ENCODE measurements at regions not wholly inside any gene's neighbourhood (a gene's known extent, or its start where the extent isn't known, plus 50 kb on each side); places are given as distances from the start of the nearest gene placed in this dataset.
A peak's percentile ranks its signal among the peaks of the same experiment; 100 is the strongest.

DNA sequence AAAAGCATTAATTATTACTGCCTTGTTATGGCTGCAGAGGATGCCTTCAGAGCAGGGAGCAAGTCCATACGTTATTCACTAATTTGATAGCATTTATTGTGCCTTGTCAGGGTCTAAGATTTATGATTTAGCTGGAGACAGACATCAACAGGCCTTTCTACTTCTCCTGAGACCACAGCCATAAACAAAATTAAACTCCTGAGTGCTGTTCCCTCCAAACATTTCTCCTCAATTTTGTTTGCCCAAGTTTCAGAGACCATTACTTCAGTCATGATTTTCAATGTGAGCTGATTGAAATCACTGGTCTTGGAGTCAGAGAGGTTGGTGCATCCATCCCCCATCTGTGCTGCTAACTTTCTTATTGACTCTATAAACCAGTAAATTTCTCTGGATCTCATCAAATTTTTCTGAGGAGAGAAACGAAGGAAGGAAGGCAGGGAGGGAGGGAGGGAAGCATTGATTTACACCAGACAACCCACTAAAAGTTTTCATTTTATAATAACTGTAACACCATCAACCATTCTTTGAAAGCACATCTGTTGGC is 423.6 kb upstream of the CDH11 start:
- DNase-seq (ENCODE audit: low spot score) = no peak

DNA sequence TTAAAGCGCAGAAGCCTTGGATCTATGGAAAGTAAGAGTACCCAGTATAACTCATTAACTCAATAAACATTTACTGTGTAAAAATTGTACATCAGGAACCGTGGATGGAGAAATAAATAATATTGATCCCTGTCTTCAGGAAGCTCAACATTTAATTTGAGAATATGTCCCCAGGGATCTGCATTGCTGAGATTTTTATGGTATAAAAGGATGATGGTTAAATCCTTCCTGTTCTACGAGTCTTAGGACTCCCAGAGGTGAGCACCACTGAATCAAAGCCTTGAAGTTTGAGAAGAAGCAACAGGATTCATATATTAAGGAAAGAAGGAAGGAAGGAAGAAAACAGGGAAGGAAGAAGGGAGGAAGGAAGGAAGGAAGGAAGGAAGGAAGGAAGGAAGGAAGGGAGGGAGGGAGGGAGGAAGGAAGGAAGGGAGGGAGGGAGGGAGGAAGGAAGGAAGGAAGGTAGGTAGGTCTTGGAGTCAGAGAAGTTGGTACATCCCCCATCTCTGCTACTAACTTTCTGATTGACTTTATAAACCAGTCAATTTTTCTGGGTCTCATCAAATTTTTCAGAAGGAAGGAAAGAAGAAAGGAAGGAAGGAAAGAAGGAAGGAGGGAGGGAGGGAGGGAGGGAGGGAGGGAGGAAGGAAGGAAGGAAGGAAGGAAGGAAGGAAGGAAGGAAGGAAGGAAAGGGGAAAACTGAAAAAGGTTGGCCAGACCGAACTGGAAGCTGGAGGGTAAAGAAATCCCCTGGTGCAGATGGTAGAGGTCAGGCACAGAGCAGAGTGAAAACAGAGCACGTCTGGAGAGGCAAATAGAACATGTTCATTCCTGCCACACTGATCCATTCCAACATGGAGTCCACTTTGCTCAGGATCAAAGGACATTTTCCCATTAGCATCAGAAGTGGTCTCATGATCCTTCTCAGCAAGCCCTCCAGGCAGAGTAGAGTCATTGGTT is 422.2 kb upstream of the CDH11 start:
- no peak for DNase-seq (ENCODE audit: low spot score)

DNA sequence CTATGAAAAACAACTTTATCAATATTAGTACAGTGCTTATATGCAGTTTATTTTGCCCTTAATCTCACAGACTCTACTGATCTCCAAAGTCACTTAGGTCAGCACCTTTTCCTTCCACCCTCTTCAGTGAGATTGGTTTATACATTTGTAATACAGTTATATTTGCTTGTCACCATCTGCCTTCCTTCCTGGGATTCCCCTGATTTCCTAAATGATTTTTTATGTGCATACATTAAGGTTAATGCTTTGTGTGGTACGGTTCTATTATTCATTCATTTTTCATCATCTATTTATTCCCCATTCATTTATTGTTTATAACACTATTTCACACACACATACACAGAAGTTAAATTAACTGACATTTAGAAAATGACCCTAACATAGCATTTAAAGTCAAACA is 419.8 kb upstream of the CDH11 start:
- no peak for DNase-seq (ENCODE audit: low spot score)

DNA sequence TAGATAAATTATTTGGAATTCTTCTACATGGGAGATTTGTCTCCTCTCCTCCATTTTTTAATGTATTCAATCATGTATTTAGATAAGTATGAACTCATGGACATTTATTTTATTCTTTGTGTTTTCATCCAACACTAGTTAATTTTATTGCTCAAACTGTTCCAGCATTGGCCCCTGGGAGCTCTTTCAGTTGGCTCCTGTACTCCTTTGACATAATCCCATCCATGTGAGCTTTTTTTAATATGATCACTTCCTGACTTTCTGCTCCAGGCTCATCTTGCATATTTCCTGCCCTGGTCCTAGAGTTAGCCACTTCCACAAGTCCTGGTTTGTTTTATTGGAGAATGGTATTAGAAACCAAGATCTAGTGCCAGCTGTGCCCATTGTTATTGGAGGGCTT is 419.0 kb upstream of the CDH11 start:
- no peak for DNase-seq (ENCODE audit: low spot score)

DNA sequence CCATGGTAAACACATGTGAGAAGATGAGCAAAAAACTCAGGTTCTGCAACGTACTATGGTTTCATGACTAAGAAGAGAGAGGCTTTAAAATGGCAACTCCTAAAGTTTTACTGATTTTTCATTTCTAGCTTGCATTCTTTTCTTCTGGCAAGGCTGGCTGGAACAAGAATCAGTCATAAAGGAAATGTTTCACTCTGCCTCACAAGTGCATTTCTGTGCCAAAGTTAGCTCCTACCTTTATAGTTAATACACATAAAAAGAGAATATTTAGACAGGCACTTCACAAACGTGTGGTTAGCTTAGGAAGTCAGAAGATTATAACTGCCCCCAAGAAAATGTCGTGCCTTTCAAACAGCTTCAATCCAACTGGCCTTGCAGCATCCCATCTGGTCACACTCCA is 417.1 kb upstream of the CDH11 start:
- no peak for DNase-seq (ENCODE audit: low spot score)

DNA sequence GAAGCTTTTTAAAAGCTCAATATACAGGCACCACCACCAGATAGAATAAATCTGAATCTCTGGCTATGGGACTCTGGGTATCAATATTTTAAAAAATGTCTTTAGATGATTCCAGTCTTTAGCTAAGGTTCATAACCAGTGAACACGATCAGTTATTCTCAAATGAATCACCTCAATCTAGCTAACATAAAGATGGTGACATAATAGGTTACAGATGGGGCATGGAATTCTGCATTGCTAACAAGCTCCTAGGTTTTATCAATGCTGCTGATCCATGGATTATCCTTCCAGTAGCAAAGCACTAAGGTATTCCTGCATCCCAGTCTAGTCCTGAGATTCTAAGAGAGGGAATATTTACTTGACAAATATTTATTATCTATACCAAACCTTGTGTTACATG is 415.5 kb upstream of the CDH11 start:
- DNase-seq (ENCODE audit: low spot score) = no peak

DNA sequence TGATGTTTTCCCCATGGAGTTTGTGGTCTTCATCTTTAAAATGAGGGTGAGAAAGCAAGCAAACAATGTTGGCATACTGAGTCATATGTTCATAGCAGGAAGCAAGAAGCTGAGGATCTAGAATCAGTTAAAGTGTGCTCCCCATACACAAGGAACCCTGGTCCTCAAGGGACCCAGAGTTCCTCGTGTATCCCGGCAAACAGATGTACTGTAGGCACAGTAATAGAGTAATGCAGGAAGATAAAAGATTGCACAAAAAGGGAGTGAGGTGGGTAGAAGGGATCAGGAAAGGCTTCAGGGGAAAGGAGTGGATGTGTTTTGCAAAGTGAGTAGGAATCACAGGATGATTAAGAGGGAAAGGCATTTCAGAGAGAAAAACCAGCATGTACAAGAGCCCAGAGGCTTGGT is 412.3 kb upstream of the CDH11 start:
- no peak for DNase-seq (ENCODE audit: low spot score)

DNA sequence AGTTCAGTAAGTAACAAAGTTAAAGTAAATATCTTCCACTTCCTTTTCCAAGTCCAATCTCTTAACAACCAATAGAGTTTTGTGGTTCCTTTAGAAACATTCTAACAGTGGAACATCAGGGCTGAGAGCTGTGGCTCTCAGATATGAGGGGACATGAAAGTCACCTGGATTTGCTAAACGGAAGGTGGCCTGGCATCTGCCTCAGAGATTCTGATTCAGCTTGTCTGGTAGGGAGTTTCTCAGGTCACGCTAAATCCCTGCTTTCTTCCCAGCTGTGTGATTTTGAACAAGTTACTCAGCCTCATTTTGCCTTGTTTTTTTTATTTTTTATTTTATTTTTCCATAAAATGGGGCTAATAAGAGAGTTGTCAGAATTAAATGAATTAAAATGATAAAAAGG is 411.0 kb upstream of the CDH11 start:
- DNase-seq (ENCODE audit: low spot score) = no peak

DNA sequence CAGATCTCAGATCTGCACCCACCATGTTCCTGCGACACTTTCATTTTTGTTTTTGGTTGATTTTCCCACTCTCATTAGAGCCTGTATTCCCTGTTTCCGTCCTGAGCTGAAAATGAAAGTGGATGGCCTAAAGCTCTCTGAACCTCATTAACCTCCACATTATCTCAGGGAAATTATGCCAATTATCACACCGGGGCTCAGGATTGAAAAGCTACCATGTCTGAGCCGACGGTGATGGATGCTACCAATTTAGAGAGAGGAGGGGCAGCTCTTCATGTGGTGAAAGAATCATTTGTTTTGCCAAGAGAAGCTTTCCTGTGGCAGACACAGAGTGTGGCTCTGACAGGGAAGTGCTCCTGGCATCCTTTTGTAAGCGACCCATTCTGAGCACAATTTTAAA is 410.4 kb upstream of the CDH11 start:
- DNase-seq (ENCODE audit: low spot score) = no peak

DNA sequence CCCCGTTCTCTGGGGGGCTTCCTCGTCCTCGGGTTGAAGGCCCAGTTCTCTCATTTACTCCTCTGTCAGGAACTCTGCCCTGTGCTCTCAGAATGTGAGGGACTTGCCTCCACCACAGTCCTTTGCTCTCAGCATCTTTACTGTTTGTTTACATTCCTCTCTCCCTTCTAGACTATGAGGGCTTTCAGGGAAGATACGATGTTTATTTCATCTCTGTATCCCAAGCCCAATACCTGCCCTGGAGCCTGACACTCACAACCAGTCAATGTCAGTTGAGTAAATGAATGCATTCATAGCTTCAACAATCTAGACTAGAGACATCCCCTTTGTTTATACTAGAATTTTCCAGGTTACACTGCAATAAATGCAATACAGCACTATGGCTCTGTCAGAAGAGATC is 409.6 kb upstream of the CDH11 start:
- no peak for DNase-seq (ENCODE audit: low spot score)

DNA sequence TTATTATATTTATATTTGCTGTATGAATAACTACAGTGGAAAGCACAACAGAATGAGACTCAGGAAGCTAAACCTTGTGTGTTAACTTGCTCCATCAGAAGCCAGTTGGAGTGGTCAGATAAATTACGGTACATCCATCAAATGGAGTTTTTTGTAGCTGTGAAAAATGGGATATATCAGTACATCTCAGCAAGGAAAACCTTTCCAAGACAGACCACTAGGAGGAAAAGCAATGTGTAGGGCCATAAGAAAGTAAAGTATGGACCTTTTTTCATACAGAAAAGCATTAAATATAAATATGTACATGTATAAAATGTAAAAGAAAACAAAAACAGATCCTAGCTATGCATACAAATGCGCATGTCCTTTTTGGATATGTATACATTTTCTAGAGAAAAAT is 403.8 kb upstream of the CDH11 start:
- DNase-seq (ENCODE audit: low spot score) = no peak

DNA sequence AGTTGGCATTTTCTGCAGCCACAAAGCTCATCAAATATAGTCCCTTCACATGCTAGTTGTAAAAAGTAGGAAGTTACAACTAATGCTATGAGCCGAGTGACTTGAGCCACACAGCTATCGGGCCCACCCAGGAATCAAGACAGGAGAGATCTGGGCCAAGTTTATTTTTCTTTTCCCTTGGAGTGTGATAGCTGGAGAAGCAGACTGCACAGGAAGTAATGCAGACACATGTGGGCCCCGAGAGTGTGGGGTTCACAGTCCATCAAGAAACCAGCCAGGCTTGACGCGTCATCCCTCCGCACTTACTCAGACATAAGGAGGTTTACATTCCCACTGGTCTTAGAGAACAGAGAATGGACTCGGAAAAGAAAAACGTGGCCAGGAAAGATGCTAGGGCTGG is 403.1 kb upstream of the CDH11 start:
- DNase-seq (ENCODE audit: low spot score) = peak; percentile 16

DNA sequence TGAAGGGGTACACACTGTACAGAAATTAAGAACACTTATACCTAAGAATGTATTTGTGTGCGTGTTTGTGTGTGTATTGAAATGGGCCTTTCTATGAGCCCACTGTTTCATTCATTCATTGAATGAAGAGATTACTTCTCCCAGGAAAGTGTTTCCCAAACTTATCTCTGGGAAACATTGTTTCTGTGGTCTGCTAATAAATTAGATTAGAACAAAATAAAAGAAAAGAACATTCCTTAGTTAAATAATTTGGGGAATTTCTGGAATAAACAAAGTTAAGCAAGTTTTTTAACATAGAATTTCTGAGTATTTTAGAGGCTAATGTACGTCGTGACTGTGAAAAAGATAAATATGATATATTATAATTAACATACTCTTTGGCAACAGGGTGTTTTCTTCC is 402.4 kb upstream of the CDH11 start:
- no peak for DNase-seq (ENCODE audit: low spot score)

DNA sequence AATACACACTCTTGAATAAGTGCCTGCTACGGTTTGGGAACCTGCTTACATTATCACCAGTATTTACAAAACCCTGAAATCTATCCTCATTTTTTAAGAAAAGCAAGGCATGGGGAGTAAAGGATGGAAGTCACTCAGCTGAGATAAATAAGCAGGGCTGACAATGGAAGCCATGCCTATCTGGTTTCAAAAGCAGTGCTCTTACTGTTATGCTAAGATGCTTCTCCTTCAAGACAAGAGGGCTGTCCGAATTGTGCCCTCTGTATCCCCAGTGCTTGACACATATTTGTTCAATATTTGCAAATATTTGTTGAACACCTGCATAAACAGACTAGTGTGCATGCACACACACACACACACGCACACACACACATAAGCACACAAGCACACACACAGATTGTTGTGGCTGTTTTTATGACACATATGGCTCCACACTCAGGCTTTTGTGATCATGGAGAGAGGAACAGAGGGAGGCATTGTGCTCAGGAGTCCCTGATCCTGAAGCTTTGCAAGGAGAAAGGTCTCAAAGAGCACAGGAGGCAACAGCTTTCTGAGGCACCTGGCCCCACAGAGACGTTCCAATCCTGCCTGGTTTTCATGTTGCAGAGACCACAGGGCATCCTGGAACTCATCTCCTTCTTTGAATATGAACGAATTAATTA is 401.6 kb upstream of the CDH11 start:
- no peak for DNase-seq (ENCODE audit: low spot score)

DNA sequence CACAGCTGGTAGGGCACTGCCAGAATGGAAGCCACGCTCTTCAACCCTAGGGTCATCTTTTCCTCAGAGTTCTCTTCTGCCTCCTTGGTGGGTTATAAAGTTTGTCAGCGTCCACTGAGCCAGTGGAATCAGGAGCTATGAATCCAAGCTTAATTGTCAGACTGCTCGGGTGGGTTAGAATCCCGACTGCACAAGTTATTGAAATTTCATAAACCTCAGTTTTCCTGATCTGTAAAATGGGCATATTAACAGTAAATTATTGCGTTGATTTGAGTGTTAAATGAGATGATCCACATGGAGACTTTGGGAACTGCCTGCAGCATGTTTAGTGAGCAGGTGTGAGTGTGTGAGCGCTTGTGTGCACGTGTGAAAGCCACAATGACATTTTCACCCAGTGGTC is 400.5 kb upstream of the CDH11 start:
- DNase-seq (ENCODE audit: low spot score) = no peak

DNA sequence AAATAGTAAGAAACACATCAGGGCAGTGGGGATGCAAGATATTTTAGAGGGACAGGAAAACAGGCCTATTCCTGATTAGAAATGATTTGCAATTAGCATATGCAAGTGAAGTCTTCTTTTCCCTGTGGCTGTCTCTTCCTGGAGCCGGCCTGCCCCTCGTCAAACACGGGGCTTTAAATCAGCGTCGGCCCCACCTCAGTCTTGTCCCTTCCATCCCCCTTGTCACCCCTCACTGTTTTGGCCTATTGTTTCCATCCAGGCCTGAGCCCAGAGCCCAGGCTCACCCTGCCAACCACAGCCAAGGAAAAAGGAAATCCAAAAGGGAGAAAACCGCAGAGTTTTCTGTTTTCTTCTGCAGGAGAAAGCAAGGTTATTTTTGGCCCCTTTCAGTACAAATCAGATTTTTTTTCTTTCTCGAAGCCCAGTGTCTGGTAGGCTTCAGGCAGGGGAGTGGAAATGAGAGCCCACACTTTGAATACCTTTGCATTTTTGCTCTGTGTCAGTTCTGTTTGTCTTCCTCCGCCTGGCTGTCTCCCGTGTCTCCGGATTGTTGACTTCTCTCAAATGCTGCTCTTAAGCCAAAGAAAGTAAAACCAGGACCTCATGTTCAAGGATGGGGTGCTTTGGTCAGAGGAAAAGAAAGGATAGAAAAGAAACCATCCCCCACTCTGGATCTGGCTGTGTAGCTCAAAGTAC is 399.9 kb upstream of the CDH11 start:
- no peak for DNase-seq (ENCODE audit: low spot score)

DNA sequence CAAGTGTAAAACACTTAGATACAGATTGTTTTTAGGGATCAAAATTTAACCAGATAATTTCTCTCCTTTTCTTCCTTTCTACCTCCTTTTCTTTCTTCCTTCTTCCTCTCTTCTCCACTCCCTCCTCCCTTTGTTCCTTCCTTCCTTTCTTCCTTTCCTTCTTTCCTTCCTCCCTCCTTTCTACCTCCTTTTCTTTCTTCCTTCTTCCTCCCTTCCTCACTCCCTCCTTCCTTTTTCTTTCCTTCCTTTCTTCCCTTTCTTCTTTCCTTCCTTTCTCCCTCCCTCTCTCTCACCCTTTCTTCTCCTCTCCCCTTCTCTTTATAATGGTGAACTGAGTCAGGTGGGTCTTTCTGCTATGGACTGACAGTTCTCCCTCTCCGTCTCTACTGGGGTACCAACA is 397.5 kb upstream of the CDH11 start:
- DNase-seq (ENCODE audit: low spot score) = no peak

DNA sequence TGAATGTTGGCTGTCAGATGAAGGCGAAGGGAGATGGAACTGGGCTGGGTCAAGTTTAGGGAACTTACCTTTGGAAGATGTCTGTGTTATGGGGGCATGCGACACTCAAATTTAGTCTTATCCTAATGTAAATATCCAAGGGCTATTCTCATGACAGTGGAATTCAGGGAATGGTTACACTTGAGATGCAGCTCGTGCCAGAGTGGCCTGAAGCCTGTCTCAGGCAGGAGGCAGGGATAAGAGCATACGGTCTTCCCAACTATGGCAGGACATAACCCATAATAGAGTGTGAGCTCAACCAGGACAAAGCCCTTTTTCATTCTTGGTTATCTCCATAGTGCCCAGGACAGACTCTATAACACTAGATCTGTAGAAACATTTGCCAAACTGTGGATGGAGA is 393.3 kb upstream of the CDH11 start:
- no peak for DNase-seq (ENCODE audit: low spot score)

DNA sequence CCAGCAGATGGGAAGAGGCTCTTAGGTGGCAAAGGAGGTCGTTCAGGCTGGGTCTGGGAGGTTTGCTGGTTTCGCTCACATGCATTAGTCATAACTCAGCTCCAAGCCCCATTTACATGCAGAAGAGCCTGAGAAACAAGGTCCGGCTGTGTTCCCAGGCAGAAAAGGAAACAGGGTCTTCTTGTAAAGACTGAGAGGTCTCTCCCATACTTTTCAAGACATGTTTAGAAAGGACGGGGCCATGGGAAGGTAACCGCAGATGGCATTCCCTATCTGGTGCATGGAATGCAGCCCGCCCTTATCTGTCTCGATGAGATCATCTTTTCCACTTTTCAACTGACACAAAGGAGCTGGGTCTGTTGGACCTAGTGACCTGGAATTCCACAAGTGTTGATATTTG is 389.0 kb upstream of the CDH11 start:
- peak; percentile 22 for DNase-seq (ENCODE audit: low spot score)

DNA sequence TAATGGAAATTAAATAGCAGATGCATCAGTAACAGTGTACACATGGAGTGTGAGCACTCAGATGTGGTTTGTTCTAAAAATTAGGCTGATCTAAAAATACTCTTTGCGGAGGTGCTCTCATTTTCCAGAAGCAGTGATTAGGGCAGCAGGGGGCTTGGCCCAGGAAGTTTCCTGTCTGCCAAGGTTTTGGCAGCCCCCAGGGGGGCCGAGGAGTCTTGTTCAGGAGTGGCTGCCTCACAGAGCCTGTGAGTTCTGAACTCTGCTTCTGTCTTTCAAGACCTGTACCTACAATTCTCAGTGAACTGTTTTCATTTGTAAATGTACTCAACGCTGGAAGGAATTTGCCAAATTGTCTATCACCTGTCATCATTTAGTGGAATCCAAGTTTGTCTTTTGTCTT is 388.4 kb upstream of the CDH11 start:
- no peak for DNase-seq (ENCODE audit: low spot score)

DNA sequence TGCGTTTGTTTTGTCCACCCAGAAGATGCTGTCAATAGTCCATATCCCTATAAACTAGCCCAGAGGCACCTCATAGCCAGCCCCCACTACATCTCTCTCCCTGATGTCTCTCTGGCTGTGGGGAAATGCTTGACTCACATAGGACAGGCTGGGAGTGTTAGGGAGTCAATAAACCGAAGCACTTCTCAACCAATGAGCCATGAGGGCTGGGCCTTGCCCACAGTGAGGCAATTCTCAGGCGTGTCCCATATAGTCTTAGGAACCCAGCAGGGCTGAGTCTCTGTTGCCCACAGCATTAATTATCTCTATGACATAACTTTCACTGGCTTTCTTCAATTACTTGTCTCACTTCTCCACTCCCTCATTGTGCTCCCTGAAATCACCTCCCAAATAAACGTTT is 387.3 kb upstream of the CDH11 start:
- DNase-seq (ENCODE audit: low spot score) = no peak

DNA sequence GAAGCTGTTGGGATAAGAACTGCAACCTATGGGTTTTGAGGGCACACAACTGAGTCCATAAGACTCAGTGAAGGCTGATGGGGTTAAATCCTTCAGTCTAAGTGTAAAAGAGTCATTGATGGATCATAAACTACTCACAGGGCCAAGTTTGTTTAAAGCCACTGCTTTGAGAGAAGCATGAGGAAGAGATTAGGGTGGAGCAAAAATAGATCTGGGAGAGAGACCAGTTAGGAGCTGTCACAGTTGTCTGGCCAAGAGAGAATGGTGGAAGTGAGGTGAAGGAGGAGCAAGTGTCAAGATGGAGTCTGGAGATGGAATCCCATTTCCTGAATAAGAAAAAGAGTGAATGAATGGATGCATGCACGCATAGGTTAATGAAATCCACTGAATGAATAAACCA is 379.1 kb upstream of the CDH11 start:
- no peak for DNase-seq (ENCODE audit: low spot score)

DNA sequence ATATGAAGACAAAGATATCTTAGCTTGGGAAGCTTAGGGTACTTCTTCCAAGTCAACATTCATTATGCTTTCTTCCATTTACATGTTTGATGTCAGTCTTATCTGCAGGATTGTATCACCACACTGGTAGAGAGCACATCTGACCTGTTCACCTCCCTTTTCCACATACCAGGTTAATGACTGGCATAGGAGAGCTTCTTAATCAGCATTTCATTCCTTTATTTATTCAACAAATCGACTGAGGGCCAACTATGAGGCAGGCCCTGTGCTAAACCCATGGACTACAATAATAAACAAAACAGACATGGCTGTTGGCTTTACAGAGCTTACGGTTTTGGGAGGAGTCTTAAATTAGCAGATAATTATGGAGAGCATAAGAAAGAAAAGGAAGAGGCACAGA is 378.1 kb upstream of the CDH11 start:
- no peak for DNase-seq (ENCODE audit: low spot score)

Measured in hepatic stellate cell (primary cell).